HL-60 (cell line): ENCODE measurements at regions not wholly inside any gene's neighbourhood (a gene's known extent, or its start where the extent isn't known, plus 50 kb on each side); places are given as distances from the start of the nearest gene placed in this dataset.

ENCODE experiments used
- GABPA ChIP-seq: IDR thresholded peaks from 2 replicates; pipeline ENCODE4 v1.6.1; 2012; ENCODE audit warnings: low read depth
- POLR2AphosphoS5 ChIP-seq: IDR thresholded peaks from 2 replicates; pipeline ENCODE4 v1.6.1; 2012; ENCODE audit warnings: low read depth
- SPI1 ChIP-seq: IDR thresholded peaks from 2 replicates; pipeline ENCODE4 v1.6.1; 2012; ENCODE audit warnings: low read depth, mild to moderate bottlenecking, borderline replicate concordance
- TF ChIP-seq, protein P1 (sequence below): IDR thresholded peaks from one replicate; pipeline ENCODE4 v1.5.1; 2011; ENCODE audit warnings: low read length, control low read depth, inconsistent platforms; ENCODE audit not compliant: insufficient read depth

DNA sequence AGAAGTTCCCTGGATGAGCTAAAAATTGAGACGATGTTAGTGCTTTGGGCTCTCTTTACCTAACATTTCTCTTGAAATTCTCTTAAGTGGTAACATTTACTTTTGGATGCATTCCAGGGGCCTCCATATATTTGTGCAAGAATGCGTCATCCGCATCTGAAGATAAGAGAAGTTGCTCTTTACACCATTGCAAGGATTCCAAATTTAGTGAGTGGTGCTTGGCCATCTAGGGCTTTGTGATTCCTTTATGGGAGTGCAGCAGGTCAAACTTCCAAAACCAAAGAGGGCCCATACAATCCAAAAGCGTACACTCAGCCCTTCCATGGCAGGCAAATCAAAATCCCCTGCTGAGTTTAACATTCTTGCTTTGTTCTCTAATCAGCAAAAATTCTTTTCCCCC, 102.0 kb upstream of the DMAC1 start:
- TF ChIP-seq, protein P1, sequence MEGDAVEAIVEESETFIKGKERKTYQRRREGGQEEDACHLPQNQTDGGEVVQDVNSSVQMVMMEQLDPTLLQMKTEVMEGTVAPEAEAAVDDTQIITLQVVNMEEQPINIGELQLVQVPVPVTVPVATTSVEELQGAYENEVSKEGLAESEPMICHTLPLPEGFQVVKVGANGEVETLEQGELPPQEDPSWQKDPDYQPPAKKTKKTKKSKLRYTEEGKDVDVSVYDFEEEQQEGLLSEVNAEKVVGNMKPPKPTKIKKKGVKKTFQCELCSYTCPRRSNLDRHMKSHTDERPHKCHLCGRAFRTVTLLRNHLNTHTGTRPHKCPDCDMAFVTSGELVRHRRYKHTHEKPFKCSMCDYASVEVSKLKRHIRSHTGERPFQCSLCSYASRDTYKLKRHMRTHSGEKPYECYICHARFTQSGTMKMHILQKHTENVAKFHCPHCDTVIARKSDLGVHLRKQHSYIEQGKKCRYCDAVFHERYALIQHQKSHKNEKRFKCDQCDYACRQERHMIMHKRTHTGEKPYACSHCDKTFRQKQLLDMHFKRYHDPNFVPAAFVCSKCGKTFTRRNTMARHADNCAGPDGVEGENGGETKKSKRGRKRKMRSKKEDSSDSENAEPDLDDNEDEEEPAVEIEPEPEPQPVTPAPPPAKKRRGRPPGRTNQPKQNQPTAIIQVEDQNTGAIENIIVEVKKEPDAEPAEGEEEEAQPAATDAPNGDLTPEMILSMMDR = no peak
- TF ChIP-seq POLR2AphosphoS5 = no peak
- no peak for TF ChIP-seq SPI1
- no peak for TF ChIP-seq GABPA
